HepG2 (cell line): ENCODE measurements at regions not wholly inside any gene's neighbourhood (a gene's known extent, or its start where the extent isn't known, plus 50 kb on each side); places are given as distances from the start of the nearest gene placed in this dataset.

Source experiments
- ATAC-seq: fragments of 200-7000 bp; cut with Tn5 transposase; 3 replicates; pipeline ENCODE4 v1.9.1; 2020; ENCODE audit warnings: mild to moderate bottlenecking, moderate library complexity
- BruUV-seq: library from RNA; stranded (reverse); fragments of 400-500 nt; replicated peaks from 2 replicates; lab custom pipeline; 2021; lab: Mats Ljungman, UMichigan
- CTCF ChIA-PET: fragments of 300-600 bp; formaldehyde crosslinking; extraction: SDS; loops from one replicate; lab custom pipeline; 2021; ENCODE audit warnings: low total read pairs, inconsistent platforms, low intra/inter-chr PET ratio; lab: Yijun Ruan, JAX
- POLR2A ChIA-PET: fragments of 350-600 bp; sonication (Branson Sonifier 250); formaldehyde crosslinking; loops from one replicate; lab custom pipeline; 2020; ENCODE audit warnings: antibody characterized with exemption, inconsistent platforms; lab: Yijun Ruan, JAX
- DNase-seq: peaks from one replicate; pipeline ENCODE4 v3.0.0-alpha.2; 2015; ENCODE audit warnings: low spot score
- FAIRE-seq: peaks from 3 replicates; lab custom pipeline; 2011; peaks lifted over from hg19 to GRCh38; lab: Jason Lieb, UNC
- H2AFZ ChIP-seq: one replicate; pipeline ENCODE4 v1.6.1; 2011; ENCODE audit warnings: low read length, inconsistent platforms
- H3K27ac ChIP-seq: fragments of 300-600 bp; 3 replicates; pipeline ENCODE4 v1.8.0; 2011; ENCODE audit warnings: mixed run types, mild to moderate bottlenecking, mixed read lengths, low read length, inconsistent platforms; ENCODE audit not compliant: insufficient read depth; ENCODE audit errors: extremely low read length
- H3K27me3 ChIP-seq, 2 experiments: fragments of 200-600 bp in 1 of 2; 2 replicates in 1 of 2; 3 replicates in 1 of 2; pipeline versions ENCODE4 v1.6.0 to v1.8.0; 2011; ENCODE audit warnings: low read length in 2 of 2, mild to moderate bottlenecking in 2 of 2, moderate library complexity in 2 of 2, inconsistent platforms in 1 of 2; ENCODE audit not compliant: insufficient read depth in 2 of 2, control insufficient read depth in 1 of 2
- H3K36me3 ChIP-seq, 2 experiments: fragments of 200-600 bp in 1 of 2; replicated peaks in 1 of 2; 2 replicates in 1 of 2; 3 replicates in 1 of 2; pipeline versions ENCODE4 v1.5.1 to v1.8.0; 2011; ENCODE audit warnings: low read length in 2 of 2, inconsistent platforms in 1 of 2; ENCODE audit not compliant: insufficient read depth in 2 of 2, control insufficient read depth in 1 of 2
- H3K4me1 ChIP-seq: 2 replicates; pipeline ENCODE4 v1.5.1; 2012; ENCODE audit warnings: low read length, inconsistent platforms; ENCODE audit not compliant: insufficient read depth
- H3K4me2 ChIP-seq: 2 replicates; pipeline ENCODE4 v1.6.0; 2011; ENCODE audit warnings: low read depth, low read length, inconsistent platforms
- H3K4me3 ChIP-seq, 3 experiments: fragments of 200-600 bp in 1 of 3; sonication (generic), shearing (Covaris generic) in 1 of 3; replicated peaks in 1 of 3; 2 replicates each; pipeline ENCODE4 v1.5.1; 2011 to 2016; ENCODE audit warnings: low read length in 3 of 3, inconsistent platforms in 2 of 3, low read depth in 2 of 3, mild to moderate bottlenecking in 2 of 3, control low read depth in 1 of 3, mixed read lengths in 1 of 3; ENCODE audit not compliant: insufficient read depth in 1 of 3
- H3K79me2 ChIP-seq: one replicate; pipeline ENCODE4 v1.6.1; 2011; ENCODE audit warnings: low read length, inconsistent platforms; ENCODE audit not compliant: insufficient read depth
- H3K9ac ChIP-seq: 2 replicates; pipeline ENCODE4 v1.6.0; 2011; ENCODE audit warnings: mild to moderate bottlenecking, low read depth, low read length, inconsistent platforms; ENCODE audit not compliant: insufficient read depth
- H3K9me3 ChIP-seq: 2 replicates; pipeline ENCODE4 v1.5.1; 2012; ENCODE audit warnings: mild to moderate bottlenecking, low read length
- H4K20me1 ChIP-seq: 2 replicates; pipeline ENCODE4 v1.6.0; 2011; ENCODE audit warnings: inconsistent platforms, mild to moderate bottlenecking, low read length, moderate library complexity; ENCODE audit not compliant: insufficient read depth
- MAFG ChIP-seq: sonication (generic); formaldehyde crosslinking; IDR thresholded peaks from 2 replicates; pipeline ENCODE4 v1.5.1; 2020; ENCODE audit warnings: mild to moderate bottlenecking, missing genetic modification reagents
- PREB ChIP-seq: sonication (generic); formaldehyde crosslinking; IDR thresholded peaks from 2 replicates; pipeline ENCODE4 v1.4.0; 2020; ENCODE audit warnings: missing genetic modification reagents
- RXRA ChIP-seq: sonication (generic); formaldehyde crosslinking; IDR thresholded peaks from 2 replicates; pipeline ENCODE4 v1.5.1; 2020; ENCODE audit warnings: missing genetic modification reagents
- ZZZ3 ChIP-seq: sonication (generic); formaldehyde crosslinking; IDR thresholded peaks from 2 replicates; pipeline ENCODE4 v1.4.0; 2020; ENCODE audit warnings: missing genetic modification reagents, mild to moderate bottlenecking, borderline replicate concordance
- WGBS: methylation state at CpG from one replicate; pipeline ENCODE4 v1.1.6; 2017; ENCODE audit warnings: low lambda C conversion rate; 5-methylcytosine and 5-hydroxymethylcytosine counted together
- in situ Hi-C: cut with HindIII; loops from 2 replicates; pipeline ENCODE4 v1.10.0; 2017; ENCODE audit warnings: low pct_unique_long_range_greater_than_20kb; ENCODE audit not compliant: extremely low pct_ligation_motif_present
- intact Hi-C: fragments of 100-400 bp; cut with micrococcal nuclease; formaldehyde crosslinking; loops from one replicate; pipeline ENCODE4 v1.10.0; 2022; ENCODE audit not compliant: unreplicated experiment
- TF ChIP-seq, protein P1 (sequence below): sonication (generic); formaldehyde crosslinking; IDR thresholded peaks from 2 replicates; pipeline ENCODE4 v1.5.0; 2020; ENCODE audit warnings: mild to moderate bottlenecking, missing genetic modification reagents
- TF ChIP-seq, protein P2 (sequence below): sonication (generic); formaldehyde crosslinking; IDR thresholded peaks from 2 replicates; pipeline ENCODE4 v1.4.0; 2020; ENCODE audit warnings: missing genetic modification reagents
- TF ChIP-seq, protein P3 (sequence below): sonication (generic); formaldehyde crosslinking; IDR thresholded peaks from 2 replicates; pipeline ENCODE4 v1.5.0; 2020; ENCODE audit warnings: missing genetic modification reagents

GRCh38 chr3:74842649-74843048 lies 228.2 kb upstream of the CNTN3 start (continued):
- no peak for TF ChIP-seq PREB
- TF ChIP-seq, protein P1, sequence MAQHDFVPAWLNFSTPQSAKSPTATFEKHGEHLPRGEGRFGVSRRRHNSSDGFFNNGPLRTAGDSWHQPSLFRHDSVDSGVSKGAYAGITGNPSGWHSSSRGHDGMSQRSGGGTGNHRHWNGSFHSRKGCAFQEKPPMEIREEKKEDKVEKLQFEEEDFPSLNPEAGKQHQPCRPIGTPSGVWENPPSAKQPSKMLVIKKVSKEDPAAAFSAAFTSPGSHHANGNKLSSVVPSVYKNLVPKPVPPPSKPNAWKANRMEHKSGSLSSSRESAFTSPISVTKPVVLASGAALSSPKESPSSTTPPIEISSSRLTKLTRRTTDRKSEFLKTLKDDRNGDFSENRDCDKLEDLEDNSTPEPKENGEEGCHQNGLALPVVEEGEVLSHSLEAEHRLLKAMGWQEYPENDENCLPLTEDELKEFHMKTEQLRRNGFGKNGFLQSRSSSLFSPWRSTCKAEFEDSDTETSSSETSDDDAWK (CRISPR knock-in tag), result no peak

DNA sequence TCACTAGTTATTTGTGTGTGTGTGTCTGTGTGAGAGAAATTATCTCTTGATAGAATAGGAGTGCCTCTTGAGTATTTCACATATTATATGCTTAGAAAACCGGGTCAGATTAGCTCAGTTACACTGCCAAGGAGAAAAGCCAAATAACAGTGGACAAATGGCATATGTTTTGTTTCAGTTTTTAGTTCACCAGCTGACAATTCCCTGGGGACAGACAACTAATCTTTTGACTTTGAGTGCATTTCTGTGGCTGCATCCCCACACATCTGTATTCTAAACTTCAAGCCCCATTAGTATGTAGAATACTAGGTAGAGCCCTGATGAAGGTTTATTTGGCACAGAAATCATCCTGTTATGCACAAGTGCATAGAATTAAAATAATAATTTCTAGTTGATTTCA lies 227.7 kb upstream of the CNTN3 start:
- H3K79me2 ChIP-seq, result no peaks in the 10 kb centered on the region
- H3K27ac ChIP-seq, result no peak overlapping the region
- BruUV-seq, result no TSS peak
- H3K36me3 ChIP-seq, result no peaks in the 10 kb centered on the region
- no peaks in the 10 kb centered on the region for H4K20me1 ChIP-seq
- CTCF ChIA-PET, result no interaction called here
- H3K4me1 ChIP-seq, result no peaks in the 10 kb centered on the region
- DNase-seq (no peak), ATAC-seq (no peak), FAIRE-seq (no peak)
- TF ChIP-seq, protein P2, sequence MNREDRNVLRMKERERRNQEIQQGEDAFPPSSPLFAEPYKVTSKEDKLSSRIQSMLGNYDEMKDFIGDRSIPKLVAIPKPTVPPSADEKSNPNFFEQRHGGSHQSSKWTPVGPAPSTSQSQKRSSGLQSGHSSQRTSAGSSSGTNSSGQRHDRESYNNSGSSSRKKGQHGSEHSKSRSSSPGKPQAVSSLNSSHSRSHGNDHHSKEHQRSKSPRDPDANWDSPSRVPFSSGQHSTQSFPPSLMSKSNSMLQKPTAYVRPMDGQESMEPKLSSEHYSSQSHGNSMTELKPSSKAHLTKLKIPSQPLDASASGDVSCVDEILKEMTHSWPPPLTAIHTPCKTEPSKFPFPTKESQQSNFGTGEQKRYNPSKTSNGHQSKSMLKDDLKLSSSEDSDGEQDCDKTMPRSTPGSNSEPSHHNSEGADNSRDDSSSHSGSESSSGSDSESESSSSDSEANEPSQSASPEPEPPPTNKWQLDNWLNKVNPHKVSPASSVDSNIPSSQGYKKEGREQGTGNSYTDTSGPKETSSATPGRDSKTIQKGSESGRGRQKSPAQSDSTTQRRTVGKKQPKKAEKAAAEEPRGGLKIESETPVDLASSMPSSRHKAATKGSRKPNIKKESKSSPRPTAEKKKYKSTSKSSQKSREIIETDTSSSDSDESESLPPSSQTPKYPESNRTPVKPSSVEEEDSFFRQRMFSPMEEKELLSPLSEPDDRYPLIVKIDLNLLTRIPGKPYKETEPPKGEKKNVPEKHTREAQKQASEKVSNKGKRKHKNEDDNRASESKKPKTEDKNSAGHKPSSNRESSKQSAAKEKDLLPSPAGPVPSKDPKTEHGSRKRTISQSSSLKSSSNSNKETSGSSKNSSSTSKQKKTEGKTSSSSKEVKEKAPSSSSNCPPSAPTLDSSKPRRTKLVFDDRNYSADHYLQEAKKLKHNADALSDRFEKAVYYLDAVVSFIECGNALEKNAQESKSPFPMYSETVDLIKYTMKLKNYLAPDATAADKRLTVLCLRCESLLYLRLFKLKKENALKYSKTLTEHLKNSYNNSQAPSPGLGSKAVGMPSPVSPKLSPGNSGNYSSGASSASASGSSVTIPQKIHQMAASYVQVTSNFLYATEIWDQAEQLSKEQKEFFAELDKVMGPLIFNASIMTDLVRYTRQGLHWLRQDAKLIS (CRISPR knock-in tag), result no peak
- TF ChIP-seq ZZZ3 (CRISPR knock-in tag), result no peak
- TF ChIP-seq RXRA, result no peak
- no peak for TF ChIP-seq MAFG (CRISPR knock-in tag)
- TF ChIP-seq, protein P3, sequence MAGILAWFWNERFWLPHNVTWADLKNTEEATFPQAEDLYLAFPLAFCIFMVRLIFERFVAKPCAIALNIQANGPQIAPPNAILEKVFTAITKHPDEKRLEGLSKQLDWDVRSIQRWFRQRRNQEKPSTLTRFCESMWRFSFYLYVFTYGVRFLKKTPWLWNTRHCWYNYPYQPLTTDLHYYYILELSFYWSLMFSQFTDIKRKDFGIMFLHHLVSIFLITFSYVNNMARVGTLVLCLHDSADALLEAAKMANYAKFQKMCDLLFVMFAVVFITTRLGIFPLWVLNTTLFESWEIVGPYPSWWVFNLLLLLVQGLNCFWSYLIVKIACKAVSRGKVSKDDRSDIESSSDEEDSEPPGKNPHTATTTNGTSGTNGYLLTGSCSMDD (CRISPR knock-in tag), result no peak
- no peak overlapping the region for H3K4me3 ChIP-seq
- no peak overlapping the region for H2AFZ ChIP-seq
- whole genome bisulfite sequencing, result 0% methylated on average over 1 of the region's 1 CpG
- POLR2A ChIA-PET, result no interaction called here
- H3K9ac ChIP-seq, result no peak overlapping the region
- H3K9me3 ChIP-seq, result no peaks in the 10 kb centered on the region
- H3K4me2 ChIP-seq, result no peak overlapping the region
- in situ Hi-C loops (no loop called here), intact Hi-C loops (no loop called here)
- H3K27me3 ChIP-seq, result no peaks in the 10 kb centered on the region
